ENCODE measurements at regions not wholly inside any gene's neighbourhood (a gene's known extent, or its start where the extent isn't known, plus 50 kb on each side); places are given as distances from the start of the nearest gene placed in this dataset.
"Not testable (repeated sequence)": the region's sequence is repeated elsewhere in the genome, so short reads cannot be mapped to it uniquely, and the experiment has no call there.

DNA sequence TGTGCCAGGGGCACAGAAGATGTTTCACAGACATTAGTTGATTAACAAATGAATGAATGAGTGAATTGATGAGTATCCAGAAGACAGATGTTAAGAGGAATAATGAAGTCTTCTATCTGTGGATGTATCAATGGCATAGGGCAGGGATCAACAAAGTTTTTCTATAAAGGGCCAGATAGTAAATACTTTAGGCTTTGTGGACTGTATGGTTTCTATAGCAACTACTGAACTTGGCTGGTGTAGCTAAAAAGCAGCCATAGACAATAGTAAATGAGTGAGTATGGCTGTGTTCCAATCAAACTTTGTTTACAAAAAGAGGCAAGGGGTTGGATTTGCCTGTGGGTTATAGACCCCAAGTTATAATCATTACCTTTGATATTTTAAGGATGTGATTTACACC lies 144.0 kb downstream of the PRL start:
- DNase-seq (ENCODE audit: low read depth in 4 of 4, low spot score in 3 of 4): no peak

DNA sequence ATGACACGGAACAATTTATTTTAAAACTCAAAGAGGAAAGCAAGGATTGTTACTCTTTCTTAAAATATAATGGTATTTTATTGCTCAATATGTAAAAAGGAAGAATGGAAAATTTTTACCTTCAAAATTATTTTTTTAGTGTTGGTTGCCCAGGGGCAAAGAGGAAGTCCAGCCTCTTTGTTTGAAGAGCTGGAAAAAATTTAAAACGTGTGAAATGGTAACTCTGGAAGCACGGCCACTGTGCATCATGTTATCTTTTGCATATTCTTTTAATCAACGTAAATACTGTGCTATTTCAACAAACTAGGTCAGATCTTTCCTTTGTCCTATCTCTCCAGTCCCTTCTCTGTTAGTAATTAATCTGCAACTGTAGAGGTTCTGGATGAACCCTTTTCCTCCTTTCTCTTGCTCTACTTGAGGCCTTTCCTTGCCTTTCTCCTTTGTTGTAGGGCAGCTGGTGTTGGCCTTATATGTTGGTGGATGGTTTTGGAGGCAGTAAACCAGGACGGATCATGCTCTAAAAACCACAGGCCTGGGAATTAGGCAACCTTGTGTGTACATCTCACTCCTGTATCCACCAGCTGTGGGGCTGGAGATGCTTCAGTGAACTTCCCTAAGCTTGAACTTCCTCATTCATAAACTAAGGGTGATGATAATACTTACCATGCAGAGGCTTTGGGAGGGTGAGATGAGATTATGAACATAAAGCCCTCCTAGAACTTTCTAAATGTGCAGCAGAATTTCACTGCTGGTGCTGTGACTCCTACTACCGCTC lies 143.3 kb downstream of the PRL start:
- no peak for DNase-seq (ENCODE audit: low read depth in 4 of 4, low spot score in 3 of 4)

DNA sequence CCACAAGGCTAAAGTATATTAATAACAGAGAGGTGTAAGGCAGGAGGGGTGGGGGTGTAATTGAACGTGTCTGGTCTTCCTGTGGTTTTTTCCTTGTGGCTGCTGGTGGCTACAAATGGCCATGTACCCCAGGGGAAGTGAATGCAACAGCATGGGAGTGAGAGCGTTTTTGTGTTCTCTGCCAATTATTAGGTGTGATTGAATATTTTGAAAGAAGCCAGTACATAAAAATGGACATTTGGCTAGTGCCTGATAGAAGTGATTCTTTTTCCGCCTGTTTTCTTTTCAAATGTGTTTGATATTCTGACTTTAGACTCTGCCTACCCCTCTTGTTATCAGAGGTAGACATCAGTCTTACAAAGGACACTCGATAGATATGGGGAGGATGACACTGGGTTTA lies 141.3 kb downstream of the PRL start:
- no peak for DNase-seq (ENCODE audit: low read depth in 4 of 4, low spot score in 3 of 4)

DNA sequence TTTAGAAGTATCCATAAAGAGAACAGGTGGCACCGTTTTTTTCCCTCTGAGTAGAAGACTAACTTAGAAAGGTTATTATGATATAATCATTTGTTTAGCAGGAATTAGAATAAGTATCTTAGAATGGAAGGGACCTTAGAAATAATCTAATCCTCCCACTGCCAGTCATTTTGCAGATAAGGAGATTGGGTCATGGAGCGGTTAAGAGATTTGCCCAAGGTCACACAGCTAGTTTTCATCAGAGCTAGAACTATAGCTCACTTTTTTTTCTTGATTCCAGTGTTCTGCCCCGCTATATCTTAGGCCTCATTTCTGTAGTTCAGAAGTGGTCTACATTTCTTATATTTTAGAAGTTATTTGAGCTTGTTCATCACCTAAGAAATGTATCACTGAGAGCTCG lies 139.6 kb downstream of the PRL start:
- no peak for DNase-seq (ENCODE audit: low read depth in 4 of 4, low spot score in 3 of 4)

DNA sequence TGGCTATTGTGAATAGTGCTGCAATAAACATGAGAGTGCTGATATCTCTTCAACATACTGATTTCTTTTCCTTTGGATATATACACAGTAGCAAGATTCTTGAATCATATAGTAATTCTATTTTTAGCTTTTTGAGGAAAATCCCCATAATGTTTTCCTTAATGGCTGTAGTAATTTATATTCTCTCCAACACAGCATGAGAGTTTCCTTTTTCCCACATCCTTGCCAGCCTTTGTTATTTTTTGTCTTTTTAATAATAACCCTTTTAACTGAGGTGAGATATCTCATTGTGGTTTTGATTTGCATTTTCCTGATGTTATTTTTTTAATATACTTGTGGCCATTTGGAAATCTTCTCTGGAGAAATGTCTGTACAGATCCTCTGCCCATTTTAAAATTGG lies 132.6 kb downstream of the PRL start:
- no peak for DNase-seq (ENCODE audit: low read depth in 4 of 4, low spot score in 3 of 4)

DNA sequence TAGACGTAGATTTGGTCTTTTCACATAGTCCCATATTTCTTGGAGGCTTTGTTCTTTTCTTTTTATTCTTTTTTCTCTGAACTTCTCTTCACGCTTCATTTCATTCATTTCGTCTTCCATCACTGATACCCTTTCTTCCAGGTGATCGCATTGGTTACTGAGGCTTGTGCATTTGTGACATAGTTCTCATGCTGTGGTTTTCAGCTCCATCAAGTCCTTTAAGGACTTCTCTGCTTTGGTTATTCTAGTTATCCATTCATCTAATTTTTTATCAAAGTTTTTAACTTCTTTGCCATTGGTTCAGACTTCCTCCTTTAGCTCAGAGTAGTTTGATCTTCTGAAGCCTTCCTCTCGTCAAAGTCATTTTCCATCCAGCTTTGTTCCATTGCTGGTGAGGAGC lies 125.8 kb downstream of the PRL start:
- not testable (repeated sequence) for DNase-seq (ENCODE audit: low read depth in 4 of 4, low spot score in 3 of 4)

DNA sequence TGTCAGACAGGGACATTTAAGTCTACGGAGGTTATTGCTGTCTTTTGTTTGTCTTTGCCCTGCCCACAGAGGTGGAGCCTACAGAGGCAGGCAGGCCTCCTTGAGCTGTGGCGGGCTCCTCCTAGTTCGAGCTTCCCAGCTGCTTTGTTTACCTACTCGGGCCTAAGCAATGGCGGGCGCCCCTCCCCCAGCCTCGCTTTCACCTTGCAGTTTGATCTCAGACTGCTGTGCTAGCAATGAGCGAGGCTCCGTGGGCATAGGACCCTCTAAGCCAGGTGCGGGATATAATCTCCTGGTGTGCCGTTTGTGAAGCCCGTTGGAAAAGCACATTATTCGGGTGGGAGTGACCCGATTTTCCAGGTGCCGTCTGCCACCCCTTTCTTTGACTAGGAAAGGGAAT lies 125.0 kb downstream of the PRL start:
- not testable (repeated sequence) for DNase-seq (ENCODE audit: low read depth in 4 of 4, low spot score in 3 of 4)

DNA sequence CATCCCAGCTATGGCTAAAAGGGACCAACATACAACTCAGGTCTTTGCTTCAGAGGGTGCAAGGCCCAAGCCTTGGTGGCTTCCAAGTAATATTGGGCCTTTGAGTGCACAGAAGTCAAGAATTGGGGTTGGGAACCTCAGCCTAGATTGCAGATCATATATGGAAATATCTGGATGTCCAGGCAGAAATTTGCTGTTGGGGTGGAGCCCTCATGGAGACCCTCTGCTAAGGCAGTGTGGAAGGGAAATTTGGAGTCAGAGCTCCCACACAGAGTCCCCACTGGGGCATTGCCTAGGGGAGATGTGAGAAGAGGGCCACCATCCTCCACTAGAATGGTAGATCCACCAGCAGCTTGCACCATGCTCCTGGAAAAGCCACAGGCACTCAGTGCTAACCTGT lies 123.5 kb downstream of the PRL start:
- no peak for DNase-seq (ENCODE audit: low read depth in 4 of 4, low spot score in 3 of 4)

DNA sequence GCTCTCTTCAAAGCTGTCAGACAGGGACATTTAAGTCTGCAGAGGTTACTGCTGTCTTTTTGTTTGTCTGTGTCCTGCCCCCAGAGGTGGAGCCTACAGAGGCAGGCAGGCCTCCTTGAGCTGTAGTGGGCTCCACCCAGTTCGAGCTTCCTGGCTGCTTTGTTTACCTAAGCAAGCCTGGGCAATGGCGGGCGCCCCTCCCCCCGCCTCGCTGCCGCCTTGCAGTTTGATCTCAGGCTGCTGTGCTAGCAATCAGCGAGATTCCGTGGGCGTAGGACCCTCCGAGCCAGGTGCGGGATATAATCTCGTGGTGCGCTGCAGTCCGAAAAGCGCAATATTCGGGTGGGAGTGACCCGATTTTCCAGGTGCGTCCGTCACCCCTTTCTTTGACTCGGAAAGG lies 116.6 kb downstream of the PRL start:
- not testable (repeated sequence) for DNase-seq (ENCODE audit: low read depth in 4 of 4, low spot score in 3 of 4)

DNA sequence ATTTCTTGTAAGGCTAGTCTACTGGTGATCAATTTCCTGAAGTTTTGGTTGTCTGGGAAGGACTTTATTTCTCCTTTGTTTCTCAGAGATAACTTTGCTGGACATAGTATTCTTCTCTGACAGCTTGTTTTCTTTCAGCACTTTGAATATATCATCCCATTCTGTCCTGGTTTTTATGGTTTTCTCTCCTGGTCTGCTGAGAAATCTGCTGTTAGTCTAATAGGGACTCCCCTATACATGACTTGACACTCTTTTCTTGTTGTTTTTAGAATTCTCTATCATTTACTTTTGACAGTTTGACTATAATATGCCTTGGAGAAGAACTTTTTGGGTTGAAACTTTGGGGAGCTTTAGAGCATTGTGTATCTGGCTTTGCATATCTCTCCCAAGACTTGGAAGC lies 112.5 kb downstream of the PRL start:
- no peak for DNase-seq (ENCODE audit: low read depth in 4 of 4, low spot score in 3 of 4)

DNA sequence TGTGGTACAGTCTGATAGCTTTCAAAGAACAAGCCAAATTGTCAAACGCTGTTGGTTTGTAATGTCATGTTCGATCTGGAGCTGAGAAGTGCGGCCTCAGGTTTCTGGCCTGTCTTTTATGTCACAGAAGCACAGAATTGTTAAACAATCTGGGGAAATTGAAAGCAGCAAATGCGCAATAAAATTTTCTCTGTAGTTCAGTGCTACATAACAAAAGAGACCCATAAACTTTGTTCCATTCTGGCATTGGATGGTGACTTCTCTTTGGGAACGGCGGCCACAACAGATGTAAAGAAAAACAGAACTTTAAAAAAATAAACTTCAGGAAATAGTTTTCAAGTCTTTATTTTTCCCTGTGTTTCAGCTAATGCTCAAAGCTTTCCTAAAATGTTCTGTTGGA lies 106.9 kb downstream of the PRL start:
- DNase-seq (ENCODE audit: low read depth in 4 of 4, low spot score in 3 of 4): no peak

DNA sequence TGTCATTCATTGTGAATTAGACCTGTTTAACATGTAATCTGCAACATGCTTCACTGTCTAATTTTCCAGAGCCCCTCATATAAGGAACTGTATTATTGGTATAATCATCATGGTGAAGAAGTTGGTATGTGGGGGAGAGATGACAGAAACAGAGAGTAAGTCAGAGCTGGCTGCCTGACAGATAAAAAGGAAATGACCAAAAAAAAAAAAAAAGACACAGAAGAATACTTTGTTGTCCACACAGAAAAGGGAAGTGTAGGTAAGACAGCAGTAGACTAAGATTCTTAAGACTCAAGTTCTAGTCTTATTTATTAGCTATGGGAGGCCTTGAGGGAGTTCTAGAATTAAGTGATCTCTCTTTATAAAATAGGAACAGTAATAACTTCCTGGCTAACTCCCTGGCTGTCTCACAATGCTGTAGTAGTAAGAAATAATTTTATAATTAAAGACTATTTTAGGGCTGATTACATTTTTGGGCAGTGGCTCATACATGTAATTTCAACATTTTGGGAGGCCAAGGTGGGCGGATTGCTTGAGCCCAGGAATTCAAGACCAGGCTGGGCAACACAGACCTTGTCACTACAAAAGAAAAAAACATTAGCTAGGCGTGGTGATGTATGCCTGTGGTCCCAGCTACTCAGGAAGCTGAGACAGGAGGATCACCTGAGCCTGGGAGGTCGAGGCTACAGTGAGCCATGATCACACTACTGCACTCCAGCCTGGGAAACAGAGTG lies 102.5 kb downstream of the PRL start:
- DNase-seq (ENCODE audit: low read depth in 4 of 4, low spot score in 3 of 4): no peak

DNA sequence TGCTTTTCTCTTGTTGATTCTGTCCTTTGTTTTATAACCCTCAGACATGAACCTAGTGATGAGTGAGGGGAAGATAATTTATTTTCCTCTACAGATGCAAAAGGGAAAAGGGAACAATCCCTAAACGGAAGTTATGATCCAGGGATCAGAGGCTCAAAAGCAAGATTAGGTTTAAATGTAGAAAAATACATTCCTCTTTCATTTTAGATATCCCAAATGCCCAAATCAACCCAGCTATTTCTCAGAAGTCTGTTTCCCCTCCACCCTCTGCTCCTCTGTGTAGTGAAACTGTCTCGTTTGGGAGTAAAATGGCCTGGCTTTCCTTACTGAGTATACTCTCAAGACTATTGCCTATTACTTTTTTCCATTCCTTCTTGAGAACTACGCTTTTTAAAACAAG lies 97.1 kb downstream of the PRL start:
- DNase-seq (ENCODE audit: low read depth in 4 of 4, low spot score in 3 of 4): no peak

DNA sequence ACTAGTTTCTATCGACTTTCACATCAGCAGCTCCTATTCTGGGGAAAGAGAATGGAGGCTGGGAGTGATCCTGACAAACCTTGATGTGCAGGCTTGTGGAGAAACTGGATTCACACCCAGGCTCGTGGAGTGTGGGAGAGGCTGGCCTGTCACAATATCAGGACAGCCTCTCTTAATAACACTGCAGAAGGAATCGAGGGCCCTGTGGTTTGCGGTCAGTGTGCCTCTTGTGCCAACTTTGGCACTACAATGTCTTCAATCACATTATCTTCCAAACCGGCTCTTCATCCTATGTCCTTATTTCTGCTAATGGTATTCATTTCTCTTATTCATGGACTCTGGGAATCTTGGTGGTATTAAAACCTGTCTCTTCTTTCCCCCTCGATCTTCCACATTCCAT lies 92.7 kb downstream of the PRL start:
- DNase-seq (ENCODE audit: low read depth in 4 of 4, low spot score in 3 of 4): no peak

DNA sequence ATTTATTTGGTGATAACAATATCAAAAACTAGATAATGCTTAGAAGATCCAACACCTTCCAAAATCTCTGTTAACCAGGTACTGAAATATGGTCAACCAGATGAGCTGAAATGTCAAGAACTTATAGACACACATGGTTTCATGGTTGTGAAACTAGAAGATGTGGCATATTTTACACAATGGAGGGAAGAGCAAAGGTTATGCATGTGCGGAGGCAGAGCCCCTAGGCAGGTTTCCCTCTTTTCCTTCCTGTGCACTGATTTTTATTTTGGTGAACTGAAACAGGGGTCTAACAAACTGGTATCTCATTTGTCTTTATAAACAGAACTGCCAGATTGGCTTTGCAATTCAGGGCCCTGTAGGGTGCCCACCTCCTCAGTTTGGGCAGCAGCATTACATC lies 91.6 kb downstream of the PRL start:
- no peak for DNase-seq (ENCODE audit: low read depth in 4 of 4, low spot score in 3 of 4)

DNA sequence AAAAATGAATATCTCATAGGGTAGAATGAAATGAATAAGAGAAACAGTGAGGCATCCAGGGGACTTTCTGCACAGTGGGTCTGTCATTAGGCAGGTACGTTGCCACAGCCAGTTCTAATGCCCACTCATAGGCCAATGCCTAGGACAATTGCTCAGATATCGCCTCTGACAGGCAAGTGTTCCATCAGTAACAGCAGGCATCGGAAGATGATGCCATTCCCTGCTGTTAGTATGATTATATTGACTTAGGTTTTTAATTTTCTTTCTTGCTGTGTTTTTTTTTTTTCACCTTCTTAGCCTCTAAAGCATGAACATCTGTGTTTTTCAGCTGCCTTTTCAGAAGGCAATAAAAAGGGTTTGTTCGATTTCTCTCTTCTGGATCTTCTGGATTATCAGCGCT lies 90.7 kb downstream of the PRL start:
- DNase-seq (ENCODE audit: low read depth in 4 of 4, low spot score in 3 of 4): no peak

DNA sequence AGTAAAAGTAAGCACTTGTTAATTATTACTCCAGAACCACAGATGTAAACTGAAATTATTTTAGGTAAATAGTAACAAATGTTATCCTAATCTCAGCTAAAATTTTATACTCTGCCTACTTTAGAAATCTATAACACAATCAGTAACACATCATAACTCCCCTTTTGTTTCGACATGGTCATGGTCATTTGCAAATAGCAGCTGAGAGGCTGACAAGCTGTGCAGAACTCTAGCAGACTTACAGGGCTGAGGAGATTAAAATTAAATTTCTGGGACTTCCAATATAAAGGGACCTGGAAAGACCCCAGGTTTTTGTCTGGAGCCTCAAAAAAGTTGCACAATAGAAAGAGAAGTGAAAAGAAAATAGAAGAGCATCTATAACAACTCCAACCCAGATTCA lies 88.8 kb downstream of the PRL start:
- DNase-seq (ENCODE audit: low read depth in 4 of 4, low spot score in 3 of 4): no peak

DNA sequence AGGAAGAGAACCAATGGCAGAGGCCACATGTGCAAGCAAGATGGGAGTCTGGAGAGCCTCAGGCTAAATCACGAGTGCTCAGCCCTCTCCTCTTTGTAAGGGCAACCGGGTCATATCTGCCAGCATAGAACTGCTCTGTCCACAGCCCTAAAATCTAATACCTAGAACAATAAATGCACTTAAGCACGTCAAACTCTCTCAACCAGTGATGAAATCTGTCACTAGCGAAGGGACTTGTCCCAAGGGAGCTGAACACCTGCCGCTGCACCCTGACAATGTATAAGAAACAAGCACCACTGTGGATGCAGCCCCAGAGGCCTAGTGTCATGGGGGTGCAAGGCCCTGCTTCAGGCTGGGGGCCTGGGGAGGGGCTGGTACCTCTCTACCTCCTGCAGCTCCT lies 82.5 kb downstream of the PRL start:
- no peak for DNase-seq (ENCODE audit: low read depth in 4 of 4, low spot score in 3 of 4)

DNA sequence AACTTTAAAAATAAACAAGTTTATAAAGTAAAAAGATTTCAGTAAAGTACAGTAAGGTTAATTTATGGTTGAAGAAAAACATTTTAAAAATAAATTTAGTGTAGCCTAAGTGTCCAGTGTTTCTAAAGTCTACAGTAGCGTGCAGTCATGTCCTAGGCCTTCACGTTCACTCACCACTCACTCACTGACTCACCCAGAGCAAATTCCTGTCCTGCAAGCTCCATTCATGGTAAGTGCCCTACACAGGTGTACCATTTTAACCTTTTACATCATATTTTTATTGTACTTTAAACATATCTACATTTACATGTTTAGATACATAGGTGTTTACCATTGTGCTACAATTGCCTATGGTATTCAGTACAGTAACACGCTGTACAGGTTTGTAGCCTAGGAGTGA lies 81.4 kb downstream of the PRL start:
- DNase-seq (ENCODE audit: low read depth in 4 of 4, low spot score in 3 of 4): not testable (repeated sequence)

DNA sequence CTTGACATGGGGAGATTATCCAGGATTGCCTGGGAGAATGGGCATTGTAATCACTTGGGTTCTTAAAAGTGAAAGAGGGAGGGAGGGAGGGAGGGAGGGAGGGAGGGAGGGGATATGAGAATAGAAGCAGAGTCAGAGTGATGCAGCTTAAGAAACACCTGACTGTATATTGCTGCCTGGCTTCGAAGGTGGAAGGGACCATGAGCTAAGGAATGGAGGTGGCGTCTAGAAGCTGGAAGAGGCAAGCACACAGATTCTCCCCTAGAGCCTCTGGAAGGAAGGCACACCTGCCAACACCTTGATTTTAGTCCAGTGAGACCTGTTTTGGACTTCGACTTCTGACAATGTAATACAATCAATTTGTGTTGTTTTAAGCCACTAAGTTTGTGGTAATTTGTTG lies 78.4 kb downstream of the PRL start:
- no peak for DNase-seq (ENCODE audit: low read depth in 4 of 4, low spot score in 3 of 4)

DNA sequence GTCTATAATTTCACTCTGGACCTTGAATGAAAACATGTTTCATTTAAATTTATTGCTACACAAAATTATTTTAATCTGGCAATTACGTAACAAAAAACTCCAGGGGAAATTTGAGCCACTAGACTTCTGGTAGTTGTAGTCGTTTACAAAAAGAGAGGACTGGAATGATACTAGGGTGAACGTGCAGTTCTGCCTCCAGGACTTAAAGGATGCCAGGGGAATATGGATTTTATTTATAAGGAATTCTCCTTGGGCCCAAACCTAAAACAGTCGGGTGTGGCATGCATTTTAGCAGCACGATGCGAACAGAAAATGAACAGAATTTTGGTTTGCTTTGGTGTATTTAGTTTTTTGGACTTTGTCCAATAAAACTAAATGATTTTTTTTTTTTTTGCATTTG lies 76.9 kb downstream of the PRL start:
- no peak for DNase-seq (ENCODE audit: low read depth in 4 of 4, low spot score in 3 of 4)

DNA sequence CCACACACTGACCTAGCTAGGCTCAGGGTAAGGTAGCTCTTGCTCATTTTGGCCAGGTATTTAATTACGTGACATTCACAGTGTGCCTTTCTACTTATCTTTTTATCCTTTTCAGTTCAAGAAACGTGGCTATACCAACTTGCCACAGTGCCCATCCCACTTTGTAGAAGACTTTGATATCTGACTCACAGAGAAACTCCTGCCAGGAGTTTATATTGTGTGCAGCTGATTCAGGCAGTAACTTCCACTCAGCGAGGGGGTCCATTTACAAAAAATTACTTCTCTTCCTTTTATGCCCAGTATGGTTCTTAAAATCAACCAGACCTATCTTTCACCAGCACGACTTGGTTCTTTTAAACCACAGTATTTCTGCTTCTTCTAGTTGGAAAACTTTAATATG lies 75.6 kb downstream of the PRL start:
- no peak for DNase-seq (ENCODE audit: low read depth in 4 of 4, low spot score in 3 of 4)
